ENCODE measurements at regions not wholly inside any gene's neighbourhood (a gene's known extent, or its start where the extent isn't known, plus 50 kb on each side); places are given as distances from the start of the nearest gene placed in this dataset.

- Histone ChIP-seq H4K20me1 (ENCODE audit: insufficient read depth, low read length) (no peaks in the 10 kb centered on the region), H2AK9ac (replicated peaks; ENCODE audit: low read depth, low read length, poor library complexity) (no peak overlapping the region), H2BK5ac (ENCODE audit: low read depth, low read length, poor library complexity, severe bottlenecking) (no peak overlapping the region), H2AFZ (replicated peaks; ENCODE audit: low read length, poor library complexity) (no peak overlapping the region), H3K23ac (ENCODE audit: low read depth, low read length) (no peak overlapping the region), H3K56ac (ENCODE audit: extremely low read depth, insufficient read depth, low read length) (no peak overlapping the region), H3K4ac (ENCODE audit: low read depth, low read length) (no peak overlapping the region), H2BK15ac (ENCODE audit: low read depth, low read length) (no peak overlapping the region), H3K9ac (ENCODE audit: low read depth, low read length) (no peak overlapping the region), H2BK20ac (ENCODE audit: low read depth, low read length) (no peak overlapping the region), H3K9me1 (ENCODE audit: insufficient read depth, low read length) (no peaks in the 10 kb centered on the region), H3K18ac (ENCODE audit: low read depth, low read length) (no peak overlapping the region), H2BK120ac (ENCODE audit: low read depth, low read length) (no peak overlapping the region), H3K4me1 (ENCODE audit: control insufficient read depth, insufficient read depth, low read length) (no peaks in the 10 kb centered on the region), H3K36me3 (ENCODE audit: control insufficient read depth, insufficient read depth, low read length) (no peaks in the 10 kb centered on the region), H4K91ac (ENCODE audit: insufficient read depth, low read depth, low read length) (no peak overlapping the region), H3K79me1 (ENCODE audit: low read depth in 1 of 2, low read length in 2 of 2) (no peaks in the 10 kb centered on the region), H2AK5ac (ENCODE audit: low read depth, low read length) (no peak overlapping the region), H4K5ac (ENCODE audit: low read depth, low read length) (no peak overlapping the region), H3K4me2 (ENCODE audit: low read depth, low read length) (no peak overlapping the region), H3K27ac (ENCODE audit: insufficient read depth, low read length) (no peak overlapping the region), H3K14ac (replicated peaks; ENCODE audit: low read depth, low read length) (no peak overlapping the region), H3K4me3 (ENCODE audit: insufficient read depth, low read depth, low read length) (no peak overlapping the region), H3K27me3 (ENCODE audit: control insufficient read depth, insufficient read depth, low read length) (no peaks in the 10 kb centered on the region), H3K9me3 (ENCODE audit: control insufficient read depth, insufficient read depth, low read length) (peaks cover 5% of the 10 kb centered on the region), H4K8ac (ENCODE audit: low read depth in 2 of 2, low read length in 2 of 2) (no peak overlapping the region)
- ATAC-seq (ENCODE audit: low read depth) (no peak), DNase-seq (no peak)
- ChIA-PET CTCF (no interaction called here), POLR2A (ENCODE audit: unreplicated experiment) (no interaction called here)
- in situ Hi-C loops (cut with MboI; ENCODE audit: low sequenced_read_pairs): no loop called here
- WGBS, 2 experiments (ENCODE audit: extremely low coverage in 2 of 2, insufficient read length in 1 of 2): no CpG with 5 or more reads among the region's 6 CpGs
- intact Hi-C loops (cut with micrococcal nuclease): no loop called here
- dilution Hi-C loops (cut with HindIII; ENCODE audit: low sequenced_read_pairs, unreplicated experiment): no loop called here
- TF ChIP-seq ELK1 (IDR thresholded peaks at IDR 0.05; ENCODE audit: borderline replicate concordance, low read depth, low read length) (no peak), RAD21 (IDR thresholded peaks at IDR 0.05; ENCODE audit: low read length) (no peak), POLR2A (IDR thresholded peaks at IDR 0.05; ENCODE audit: low read depth, low read length) (no peak), MAZ (IDR thresholded peaks at IDR 0.05; ENCODE audit: borderline replicate concordance, low read depth, low read length) (no peak), CEBPB (IDR thresholded peaks at IDR 0.05; ENCODE audit: low read depth, low read length) (no peak), RCOR1 (IDR thresholded peaks at IDR 0.05; ENCODE audit: insufficient replicate concordance, low read length) (no peak), SMC3 (IDR thresholded peaks at IDR 0.05; ENCODE audit: low read depth, low read length) (no peak), MAFK (IDR thresholded peaks at IDR 0.05; ENCODE audit: low read depth, low read length) (no peak), RFX5 (IDR thresholded peaks at IDR 0.05; ENCODE audit: low read depth, low read length) (no peak), NFE2L2 (IDR thresholded peaks at IDR 0.05; ENCODE audit: low read depth, low read length) (no peak), MXI1 (IDR thresholded peaks at IDR 0.05; ENCODE audit: borderline replicate concordance, low read depth, low read length) (no peak), BHLHE40 (IDR thresholded peaks at IDR 0.05; ENCODE audit: low read depth, low read length) (no peak), FOS (IDR thresholded peaks at IDR 0.05; ENCODE audit: low read depth, low read length) (no peak), CTCF (conservative IDR thresholded peaks at IDR 0.05; ENCODE audit: low read depth, low read length) (no peak), CHD1 (IDR thresholded peaks at IDR 0.05; ENCODE audit: low read depth, low read length) (no peak), USF2 (IDR thresholded peaks at IDR 0.05; ENCODE audit: low read depth, low read length) (no peak)
- no TSS peak for BruUV-seq (replicated peaks)
Observed at GRCh38 chr10:8316284-8316683, 261.8 kb downstream of the GATA3 start.

Measured in IMR-90 (cell line).